B cell (primary cell): ENCODE measurements at regions not wholly inside any gene's neighbourhood (a gene's known extent, or its start where the extent isn't known, plus 50 kb on each side); places are given as distances from the start of the nearest gene placed in this dataset.

Experiments used
- ATAC-seq: fragments of 200-7000 bp; cut with Tn5 transposase; one replicate; pipeline ENCODE4 v1.10.0; 2021; ENCODE audit warnings: low read depth, mild to moderate bottlenecking, moderate number of reproducible peaks, moderate library complexity
- CTCF ChIA-PET: fragments of 350-600 bp; sonication (Branson Sonifier 250); formaldehyde crosslinking; loops from one replicate; lab custom pipeline; 2021; ENCODE audit warnings: antibody characterized with exemption, inconsistent platforms; lab: Charles Lee
- POLR2A ChIA-PET: fragments of 350-600 bp; sonication (Branson Sonifier 250); formaldehyde crosslinking; loops from one replicate; lab custom pipeline; 2021; ENCODE audit warnings: antibody characterized with exemption; lab: Charles Lee
- DNase-seq: peaks from one replicate; pipeline ENCODE4 v3.0.0; 2013
- H2AFZ ChIP-seq: 2 replicates; pipeline ENCODE4 v1.6.1; 2012; ENCODE audit warnings: mild to moderate bottlenecking, low read depth, low read length; ENCODE audit not compliant: insufficient read depth, poor library complexity, severe bottlenecking
- H3K27ac ChIP-seq, 2 donors: 1 replicate in 1 of 2; 2 replicates in 1 of 2; pipeline ENCODE4 v1.5.1; 2012 to 2013; ENCODE audit warnings: low read length in 2 of 2, mild to moderate bottlenecking in 2 of 2, moderate library complexity in 1 of 2
- H3K27me3 ChIP-seq, 4 experiments: fragments of 200-600 bp in 1 of 4; sonication (generic) in 1 of 4; replicated peaks in 1 of 4; 1 replicate in 2 of 4; 2 replicates in 2 of 4; pipeline versions ENCODE4 v1.6.1 to v1.7.0; 2013 to 2016; ENCODE audit warnings: low read length in 3 of 4, mild to moderate bottlenecking in 2 of 4, mixed read lengths in 1 of 4, moderate library complexity in 1 of 4; ENCODE audit not compliant: insufficient read depth in 4 of 4, control insufficient read depth in 3 of 4; ENCODE audit errors: control extremely low read depth in 1 of 4
- H3K36me3 ChIP-seq, 2 experiments: replicated peaks in 1 of 2; 1 replicate in 1 of 2; 2 replicates in 1 of 2; pipeline versions ENCODE4 v1.6.1 to v1.7.1; 2013; ENCODE audit warnings: low read length in 1 of 2; ENCODE audit not compliant: insufficient read depth in 2 of 2, control insufficient read depth in 1 of 2; ENCODE audit errors: control extremely low read depth in 1 of 2, extremely low read depth in 1 of 2
- H3K4me1 ChIP-seq, 2 donors: fragments of 200-600 bp in 1 of 2; sonication (generic) in 1 of 2; 1 replicate in 1 of 2; 2 replicates in 1 of 2; pipeline versions ENCODE4 v1.5.1 to v1.6.1; 2013 to 2017; ENCODE audit warnings: low read length in 2 of 2; ENCODE audit not compliant: control insufficient read depth in 2 of 2, insufficient read depth in 2 of 2
- H3K4me2 ChIP-seq: replicated peaks from 2 replicates; pipeline ENCODE3; 2012; ENCODE audit warnings: mild to moderate bottlenecking, low read depth, low read length; ENCODE audit not compliant: poor library complexity, severe bottlenecking
- H3K4me3 ChIP-seq, 5 experiments: fragments of 200-600 bp in 1 of 5; sonication (generic) in 1 of 5; 1 replicate in 3 of 5; 2 replicates in 2 of 5; pipeline versions ENCODE4 v1.5.1 to v1.7.0; 2011 to 2016; ENCODE audit warnings: low read length in 4 of 5, mild to moderate bottlenecking in 4 of 5, low read depth in 2 of 5, control low read depth in 1 of 5, moderate library complexity in 1 of 5; ENCODE audit not compliant: insufficient read depth in 1 of 5; ENCODE audit errors: control extremely low read depth in 1 of 5, extremely low read depth in 1 of 5
- H3K79me2 ChIP-seq: fragments of 200-600 bp; sonication (generic); one replicate; pipeline ENCODE4 v1.6.0; 2016; ENCODE audit warnings: low read length; ENCODE audit not compliant: control insufficient read depth, insufficient read depth
- H3K9ac ChIP-seq: fragments of 200-600 bp; sonication (generic); 2 replicates; pipeline ENCODE4 v1.6.1; 2017; ENCODE audit warnings: mild to moderate bottlenecking, low read length, moderate library complexity
- H3K9me3 ChIP-seq, 3 donors: one replicate each; pipeline versions ENCODE4 v1.6.1 to v1.7.1; 2013; ENCODE audit warnings: low read length in 2 of 3; ENCODE audit not compliant: control insufficient read depth in 2 of 3, insufficient read depth in 1 of 3; ENCODE audit errors: control extremely low read depth in 1 of 3
- H4K20me1 ChIP-seq: 2 replicates; pipeline ENCODE4 v1.6.0; 2012; ENCODE audit warnings: mild to moderate bottlenecking, low read length; ENCODE audit not compliant: insufficient read depth, control insufficient read depth, poor library complexity, severe bottlenecking
- H3K27ac Mint-ChIP-seq: one replicate; pipeline ENCODE4 v1.8.0; 2021; ENCODE audit warnings: mixed read lengths
- H3K27me3 Mint-ChIP-seq: one replicate; pipeline ENCODE4 v1.8.0; 2021; ENCODE audit warnings: mixed read lengths
- H3K4me1 Mint-ChIP-seq: one replicate; pipeline ENCODE4 v1.8.0; 2021; ENCODE audit warnings: mixed read lengths
- H3K4me3 Mint-ChIP-seq: one replicate; pipeline ENCODE4 v1.8.0; 2021; ENCODE audit warnings: mixed read lengths
- H3K9me3 Mint-ChIP-seq: one replicate; pipeline ENCODE4 v1.8.0; 2022; ENCODE audit warnings: mixed read lengths; ENCODE audit not compliant: insufficient read depth
- CTCF ChIP-seq: fragments of 200-600 bp; IDR thresholded peaks from one replicate; pipeline ENCODE4 v1.8.0; 2022; ENCODE audit warnings: antibody characterized with exemption, mild to moderate bottlenecking
- EZH2 ChIP-seq: IDR thresholded peaks from 2 replicates; pipeline ENCODE4 v1.6.1; 2012; ENCODE audit warnings: borderline replicate concordance, low read depth, mild to moderate bottlenecking, moderate library complexity, low read length; ENCODE audit not compliant: insufficient read depth, poor library complexity, severe bottlenecking
- WGBS: methylation state at CpG from one replicate; pipeline ENCODE4 v1.1.5; 2013; ENCODE audit warnings: missing lambda C conversion rate; ENCODE audit not compliant: insufficient coverage; 5-methylcytosine and 5-hydroxymethylcytosine counted together
- intact Hi-C: fragments of 100-400 bp; cut with micrococcal nuclease; formaldehyde crosslinking; loops from one replicate; pipeline ENCODE4 v1.10.0; 2022

- 89% methylated on average over 1 of the region's 2 CpGs for WGBS
- TF ChIP-seq CTCF, result no peak
- no peak for TF ChIP-seq EZH2
- H2AFZ ChIP-seq, result no peak overlapping the region
- no peak overlapping the region for H3K27ac ChIP-seq
- H3K9me3 ChIP-seq, result no peaks in the 10 kb centered on the region
- H3K27me3 Mint-ChIP-seq, result no peaks in the 10 kb centered on the region
- no peaks in the 10 kb centered on the region for H4K20me1 ChIP-seq
- no peak overlapping the region for H3K9ac ChIP-seq
- no peaks in the 10 kb centered on the region for H3K4me1 ChIP-seq
- H3K4me1 Mint-ChIP-seq, result no peaks in the 10 kb centered on the region
- no peak overlapping the region for H3K4me3 ChIP-seq
- H3K36me3 ChIP-seq, result no peaks in the 10 kb centered on the region
- H3K9me3 Mint-ChIP-seq, result peaks cover 6% of the 10 kb centered on the region
- ChIA-PET POLR2A (no interaction called here), CTCF (no interaction called here)
- no peaks in the 10 kb centered on the region for H3K27me3 ChIP-seq
- no peak overlapping the region for H3K4me3 Mint-ChIP-seq
- no peak overlapping the region for H3K4me2 ChIP-seq
- intact Hi-C loops, result no loop called here
- no peak overlapping the region for H3K27ac Mint-ChIP-seq
- DNase-seq (no peak), ATAC-seq (no peak)
- H3K79me2 ChIP-seq, result no peaks in the 10 kb centered on the region
Measured at GRCh38 chr2:123438675-123439074, 586.4 kb upstream of the CNTNAP5 start.

- WGBS, result 90% methylated on average over 1 of the region's 6 CpGs
Measured at GRCh38 chr2:123448801-123449200, 576.3 kb upstream of the CNTNAP5 start.

More at GRCh38 chr2:123448801-123449200, 576.3 kb upstream of the CNTNAP5 start:
- Mint-ChIP-seq H3K4me3 (no peak overlapping the region), H3K4me1 (no peaks in the 10 kb centered on the region), H3K9me3 (peaks cover 5% of the 10 kb centered on the region), H3K27me3 (no peaks in the 10 kb centered on the region), H3K27ac (no peak overlapping the region)
- Histone ChIP-seq H4K20me1 (no peaks in the 10 kb centered on the region), H3K9me3 (no peaks in the 10 kb centered on the region), H3K27me3 (no peaks in the 10 kb centered on the region), H3K4me2 (no peak overlapping the region), H3K27ac (no peak overlapping the region), H3K4me3 (no peak overlapping the region), H2AFZ (no peak overlapping the region), H3K79me2 (no peaks in the 10 kb centered on the region), H3K4me1 (no peaks in the 10 kb centered on the region), H3K36me3 (no peaks in the 10 kb centered on the region), H3K9ac (no peak overlapping the region)
- TF ChIP-seq CTCF (no peak), EZH2 (no peak)
- ChIA-PET POLR2A (no interaction called here), CTCF (no interaction called here)
- ATAC-seq (no peak), DNase-seq (no peak)
- intact Hi-C loops, result no loop called here
